Endothelial cell of umbilical vein (primary cell): ENCODE measurements at regions not wholly inside any gene's neighbourhood (a gene's known extent, or its start where the extent isn't known, plus 50 kb on each side); places are given as distances from the start of the nearest gene placed in this dataset.

Source experiments
- BruUV-seq: library from RNA; stranded (reverse); fragments of 400-500 nt; replicated peaks from 2 replicates; lab custom pipeline; 2021; lab: Mats Ljungman, UMichigan
- CTCF ChIA-PET: fragments of 300-600, 350-600 bp; sonication (Branson Sonifier 250); formaldehyde crosslinking; loops from one replicate; lab custom pipeline; 2021; ENCODE audit warnings: antibody characterized with exemption, inconsistent platforms; lab: Charles Lee
- POLR2A ChIA-PET: fragments of 300-600, 350-600 bp; sonication (Branson Sonifier 250); formaldehyde crosslinking; loops from one replicate; lab custom pipeline; 2021; ENCODE audit warnings: antibody characterized with exemption, inconsistent platforms; lab: Charles Lee
- DNase-seq: peaks from one replicate; pipeline ENCODE4 v3.0.0-alpha.2; 2011; ENCODE audit warnings: low read depth, low spot score
- FAIRE-seq: peaks from 2 replicates; lab custom pipeline; 2011; peaks lifted over from hg19 to GRCh38; lab: Jason Lieb, UNC
- H2AFZ ChIP-seq: 2 replicates; pipeline ENCODE4 v1.6.0; 2012; ENCODE audit warnings: low read depth, low read length, control low read depth, inconsistent platforms
- H3K27ac ChIP-seq: 2 replicates; pipeline ENCODE4 v1.5.1; 2011; ENCODE audit warnings: low read depth, mild to moderate bottlenecking, control low read depth, low read length, moderate library complexity; ENCODE audit not compliant: insufficient read depth
- H3K27me3 ChIP-seq, 2 experiments: 2 replicates each; pipeline versions ENCODE4 v1.6.0 to v1.6.1; 2011; ENCODE audit warnings: low read length in 2 of 2, mixed read lengths in 1 of 2; ENCODE audit not compliant: control insufficient read depth in 2 of 2, insufficient read depth in 2 of 2
- H3K36me3 ChIP-seq, 2 experiments: 2 replicates in 1 of 2; 3 replicates in 1 of 2; pipeline ENCODE4 v1.5.1; 2011; ENCODE audit warnings: low read length in 2 of 2, mild to moderate bottlenecking in 1 of 2, moderate library complexity in 1 of 2; ENCODE audit not compliant: control insufficient read depth in 2 of 2, insufficient read depth in 2 of 2; ENCODE audit errors: extremely low read depth in 1 of 2
- H3K4me1 ChIP-seq: 3 replicates; pipeline ENCODE4 v1.5.1; 2011; ENCODE audit warnings: mild to moderate bottlenecking, low read length; ENCODE audit not compliant: control insufficient read depth, insufficient read depth; ENCODE audit errors: extremely low read depth
- H3K4me2 ChIP-seq: 2 replicates; pipeline ENCODE4 v1.6.1; 2011; ENCODE audit warnings: low read length, control low read depth, mixed read lengths; ENCODE audit not compliant: insufficient read depth
- H3K4me3 ChIP-seq, 3 experiments: fragments of 200-600 bp in 1 of 3; sonication (generic), shearing (Covaris generic) in 1 of 3; replicated peaks in 1 of 3; 2 replicates each; pipeline ENCODE4 v1.5.1; 2011 to 2016; ENCODE audit warnings: control low read depth in 3 of 3, low read length in 3 of 3, mild to moderate bottlenecking in 2 of 3, inconsistent platforms in 1 of 3, low read depth in 1 of 3, moderate library complexity in 1 of 3; ENCODE audit not compliant: insufficient read depth in 1 of 3
- H3K79me2 ChIP-seq: 2 replicates; pipeline ENCODE4 v1.6.0; 2012; ENCODE audit warnings: low read length, inconsistent platforms; ENCODE audit not compliant: control insufficient read depth, insufficient read depth
- H3K9ac ChIP-seq: replicated peaks from 2 replicates; pipeline ENCODE3; 2011; ENCODE audit warnings: low read length, control low read depth; ENCODE audit not compliant: insufficient read depth; ENCODE audit errors: extremely low read depth
- H3K9me1 ChIP-seq: replicated peaks from 3 replicates; pipeline ENCODE4 v1.6.0; 2011; ENCODE audit warnings: mild to moderate bottlenecking, low read length; ENCODE audit not compliant: control insufficient read depth, insufficient read depth; ENCODE audit errors: extremely low read depth
- H3K9me3 ChIP-seq: replicated peaks from 2 replicates; pipeline ENCODE4 v1.5.1; 2012; ENCODE audit warnings: low read length, inconsistent platforms; ENCODE audit not compliant: control insufficient read depth, insufficient read depth
- H4K20me1 ChIP-seq: replicated peaks from 2 replicates; pipeline ENCODE3; 2011; ENCODE audit warnings: mild to moderate bottlenecking, low read length; ENCODE audit not compliant: control insufficient read depth, insufficient read depth; ENCODE audit errors: extremely low read depth
- CTCF ChIP-seq, 2 donors: IDR thresholded peaks; 1 replicate in 1 of 2; 2 replicates in 1 of 2; pipeline ENCODE4 v1.5.1; 2011; ENCODE audit warnings: low read length in 2 of 2, mild to moderate bottlenecking in 2 of 2, moderate library complexity in 2 of 2, control low read depth in 1 of 2, inconsistent platforms in 1 of 2, low read depth in 1 of 2; ENCODE audit not compliant: insufficient read depth in 1 of 2; ENCODE audit errors: extremely low read depth in 1 of 2
- FOS ChIP-seq: IDR thresholded peaks from 2 replicates; pipeline ENCODE4 v1.6.1; 2011; ENCODE audit warnings: mild to moderate bottlenecking, low read length, moderate library complexity, borderline replicate concordance; ENCODE audit not compliant: insufficient read depth
- GATA2 ChIP-seq: IDR thresholded peaks from 2 replicates; pipeline ENCODE4 v1.7.0; 2011; ENCODE audit warnings: low read depth, mild to moderate bottlenecking, moderate library complexity, mixed read lengths, low read length; ENCODE audit not compliant: insufficient read length, insufficient read depth
- JUN ChIP-seq: IDR thresholded peaks from 2 replicates; pipeline ENCODE4 v1.6.1; 2011; ENCODE audit warnings: borderline replicate concordance, low read depth; ENCODE audit not compliant: insufficient read length, insufficient read depth
- MAX ChIP-seq: IDR thresholded peaks from 2 replicates; pipeline ENCODE4 v1.6.1; 2011; ENCODE audit not compliant: insufficient read depth, insufficient read length
- MYC ChIP-seq: IDR thresholded peaks from one replicate; pipeline ENCODE4 v1.6.1; 2011; ENCODE audit warnings: mild to moderate bottlenecking, low read depth, low read length
- POLR2A ChIP-seq: IDR thresholded peaks from 2 replicates; pipeline ENCODE4 v1.6.1; 2012; ENCODE audit warnings: low read depth, mild to moderate bottlenecking, control low read depth, low read length
- dilution Hi-C: fragments of 300-500 bp; cut with MboI; formaldehyde crosslinking; loops from one replicate; pipeline ENCODE4 v1.15.0; 2019; ENCODE audit warnings: low sequenced_read_pairs; ENCODE audit not compliant: extremely low pct_ligation_motif_present
- intact Hi-C: fragments of 100-400 bp; cut with micrococcal nuclease; formaldehyde crosslinking; loops from one replicate; pipeline ENCODE4 v1.10.0; 2022

- H4K20me1 ChIP-seq = no peaks in the 10 kb centered on the region
- no peak for DNase-seq
- ChIA-PET POLR2A (no interaction called here), CTCF (no interaction called here)
- H3K27me3 ChIP-seq = no peaks in the 10 kb centered on the region
- no peak for FAIRE-seq
- dilution Hi-C loops (no loop called here), intact Hi-C loops (no loop called here)
- H3K9ac ChIP-seq = no peak overlapping the region
- peaks cover 4% of the 10 kb centered on the region for H3K4me1 ChIP-seq
- no peak overlapping the region for H3K27ac ChIP-seq
- no peaks in the 10 kb centered on the region for H3K36me3 ChIP-seq
- no TSS peak for BruUV-seq
- H3K79me2 ChIP-seq = no peaks in the 10 kb centered on the region
- no peaks in the 10 kb centered on the region for H3K9me3 ChIP-seq
- H3K4me3 ChIP-seq = no peak overlapping the region
- no peak overlapping the region for H2AFZ ChIP-seq
- H3K4me2 ChIP-seq = no peak overlapping the region
- no peak for TF ChIP-seq MAX
- no peak for TF ChIP-seq MYC
- no peak for TF ChIP-seq FOS
- TF ChIP-seq POLR2A = no peak
- no peaks in the 10 kb centered on the region for H3K9me1 ChIP-seq
Measured at GRCh38 chr18:44592639-44593038, 88.0 kb upstream of the SETBP1 start.

- Histone ChIP-seq H3K4me3 (no peak overlapping the region), H3K27me3 (no peaks in the 10 kb centered on the region), H3K4me2 (no peak overlapping the region), H2AFZ (no peak overlapping the region), H3K4me1 (peaks cover 5% of the 10 kb centered on the region), H3K27ac (no peak overlapping the region), H3K9ac (no peak overlapping the region), H3K79me2 (no peaks in the 10 kb centered on the region), H3K9me3 (no peaks in the 10 kb centered on the region), H4K20me1 (no peaks in the 10 kb centered on the region), H3K9me1 (no peaks in the 10 kb centered on the region), H3K36me3 (no peaks in the 10 kb centered on the region)
- no TSS peak for BruUV-seq
- TF ChIP-seq MAX (no peak), CTCF (IDR thresholded peaks at IDR 0.05; ENCODE audit: extremely low read depth in 1 of 2, insufficient read depth in 1 of 2, low read depth in 1 of 2, low read length in 2 of 2) (no peak), POLR2A (no peak), GATA2 (no peak), JUN (no peak)
- intact Hi-C loops (no loop called here), dilution Hi-C loops (no loop called here)
- ChIA-PET CTCF (no interaction called here), POLR2A (no interaction called here)
- FAIRE-seq (no peak), DNase-seq (peak; percentile 78)
Measured at GRCh38 chr18:44594799-44595467, 85.8 kb upstream of the SETBP1 start.
